Panc1 (cell line): ENCODE measurements at regions not wholly inside any gene's neighbourhood (a gene's known extent, or its start where the extent isn't known, plus 50 kb on each side); places are given as distances from the start of the nearest gene placed in this dataset.
A peak's percentile ranks its signal among the peaks of the same experiment; 100 is the strongest.

Experiments
- ATAC-seq: fragments of 200-7000 bp; cut with Tn5 transposase; 2 replicates; pipeline ENCODE4 v1.9.1; 2020; ENCODE audit warnings: mild to moderate bottlenecking, moderate library complexity
- BruUV-seq: library from RNA; stranded (reverse); fragments of 400-500 nt; replicated peaks from 2 replicates; lab custom pipeline; 2021; lab: Mats Ljungman, UMichigan
- CTCF ChIA-PET: fragments of 300-600 bp; sonication (Branson Sonifier 250); formaldehyde crosslinking; loops from one replicate; lab custom pipeline; 2022; ENCODE audit warnings: antibody characterized with exemption; lab: Charles Lee
- POLR2A ChIA-PET: fragments of 300-600 bp; sonication (Branson Sonifier 250); formaldehyde crosslinking; loops from one replicate; lab custom pipeline; 2022; ENCODE audit warnings: antibody characterized with exemption; lab: Charles Lee
- DNase-seq: peaks from one replicate; pipeline ENCODE4 v3.0.0-alpha.2; 2010; ENCODE audit warnings: low read depth, low spot score
- H3K27ac ChIP-seq: 2 replicates; pipeline ENCODE4 v1.5.1; 2011; ENCODE audit warnings: mild to moderate bottlenecking, low read length, inconsistent platforms
- H3K27me3 ChIP-seq: fragments of 200-500 bp; sonication (Bioruptor generic); 2 replicates; pipeline ENCODE4 v1.6.0; 2014; ENCODE audit warnings: low read length, inconsistent platforms; ENCODE audit not compliant: control insufficient read depth, insufficient read depth
- H3K36me3 ChIP-seq: fragments of 200-500 bp; sonication (Bioruptor generic); 2 replicates; pipeline ENCODE4 v1.5.1; 2014; ENCODE audit warnings: inconsistent platforms, mild to moderate bottlenecking, low read length, moderate library complexity; ENCODE audit not compliant: control insufficient read depth, insufficient read depth
- H3K4me1 ChIP-seq: 2 replicates; pipeline ENCODE4 v1.5.1; 2011; ENCODE audit warnings: inconsistent platforms, mild to moderate bottlenecking, low read length, moderate library complexity; ENCODE audit not compliant: control insufficient read depth, insufficient read depth
- H3K4me3 ChIP-seq, 2 experiments: 2 replicates each; pipeline ENCODE4 v1.5.1; 2011 to 2012; ENCODE audit warnings: low read depth in 2 of 2, low read length in 2 of 2, mild to moderate bottlenecking in 2 of 2, inconsistent platforms in 1 of 2, moderate library complexity in 1 of 2
- H3K9me3 ChIP-seq: fragments of 200-500 bp; sonication (Bioruptor generic); 2 replicates; pipeline ENCODE4 v1.5.1; 2014; ENCODE audit warnings: low read depth, mild to moderate bottlenecking, inconsistent platforms, low read length, moderate library complexity; ENCODE audit not compliant: control insufficient read depth, insufficient read depth
- POLR2AphosphoS5 ChIP-seq: IDR thresholded peaks from 2 replicates; pipeline ENCODE4 v1.6.1; 2012; ENCODE audit warnings: mild to moderate bottlenecking, low read depth, low read length, moderate library complexity
- SIN3A ChIP-seq: IDR thresholded peaks from 2 replicates; pipeline ENCODE4 v1.6.1; 2012; ENCODE audit warnings: low read depth, mild to moderate bottlenecking, low read length, moderate library complexity, borderline replicate concordance; ENCODE audit not compliant: insufficient read depth
- TCF7L2 ChIP-seq: IDR thresholded peaks from 2 replicates; pipeline ENCODE4 v1.6.1; 2011; ENCODE audit warnings: mild to moderate bottlenecking, low read depth, low read length, inconsistent platforms
- in situ Hi-C: cut with HindIII; loops from 2 replicates; pipeline ENCODE4 v1.10.0; 2016; ENCODE audit warnings: low sequenced_read_pairs, low pct_unique_long_range_greater_than_20kb
- intact Hi-C: fragments of 100-400 bp; cut with micrococcal nuclease; formaldehyde crosslinking; loops from one replicate; pipeline ENCODE4 v1.10.0; 2022; ENCODE audit not compliant: unreplicated experiment
- TF ChIP-seq, protein P1 (sequence below): fragments of 450-650 bp; IDR thresholded peaks from 2 replicates; pipeline ENCODE4 v1.5.1; 2017; ENCODE audit warnings: mild to moderate bottlenecking
- TF ChIP-seq, protein P2 (sequence below), 2 experiments: IDR thresholded peaks; 2 replicates each; pipeline ENCODE4 v1.6.1; 2011 to 2012; ENCODE audit warnings: low read depth in 2 of 2, control low read depth in 1 of 2, low read length in 1 of 2, mild to moderate bottlenecking in 1 of 2, moderate library complexity in 1 of 2; ENCODE audit not compliant: insufficient read depth in 1 of 2

DNA sequence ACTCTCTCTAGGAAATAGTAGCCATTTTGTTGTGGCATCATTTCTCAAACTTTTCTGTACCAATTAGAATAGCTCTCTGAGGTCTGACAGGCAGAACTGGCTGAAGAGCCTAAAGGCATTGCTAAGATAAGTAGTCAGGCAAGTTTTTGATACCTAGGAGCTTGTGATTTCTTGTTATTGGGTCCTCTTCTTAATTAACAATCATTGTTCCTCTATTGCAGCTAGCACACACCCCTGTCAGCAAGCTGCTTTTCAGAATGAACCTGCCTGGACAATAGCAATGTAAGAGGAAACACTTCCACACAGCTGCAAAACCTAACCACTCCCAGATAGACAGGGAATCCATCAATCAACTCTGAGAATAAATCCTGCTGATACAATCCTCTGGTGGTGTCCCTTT, 403.9 kb upstream of the TBL1XR1 start:
- intact Hi-C loops: no loop called here
- no peak overlapping the region for H3K4me3 ChIP-seq
- in situ Hi-C loops: no loop called here
- ChIA-PET CTCF (no interaction called here), POLR2A (no interaction called here)
- H3K27ac ChIP-seq: peak overlapping the region; percentile 24; the same call in 1 of the 2 replicates
- H3K36me3 ChIP-seq: no peaks in the 10 kb centered on the region
- DNase-seq: no peak
- H3K27me3 ChIP-seq: no peaks in the 10 kb centered on the region
- H3K4me1 ChIP-seq: peaks cover 28% of the 10 kb centered on the region
- ATAC-seq: no peak
- peaks cover 4% of the 10 kb centered on the region; the same call in 1 of the 2 replicates for H3K9me3 ChIP-seq
- no TSS peak for BruUV-seq
- TF ChIP-seq TCF7L2 (no peak), POLR2AphosphoS5 (no peak), SIN3A (no peak)
- TF ChIP-seq, protein P1, sequence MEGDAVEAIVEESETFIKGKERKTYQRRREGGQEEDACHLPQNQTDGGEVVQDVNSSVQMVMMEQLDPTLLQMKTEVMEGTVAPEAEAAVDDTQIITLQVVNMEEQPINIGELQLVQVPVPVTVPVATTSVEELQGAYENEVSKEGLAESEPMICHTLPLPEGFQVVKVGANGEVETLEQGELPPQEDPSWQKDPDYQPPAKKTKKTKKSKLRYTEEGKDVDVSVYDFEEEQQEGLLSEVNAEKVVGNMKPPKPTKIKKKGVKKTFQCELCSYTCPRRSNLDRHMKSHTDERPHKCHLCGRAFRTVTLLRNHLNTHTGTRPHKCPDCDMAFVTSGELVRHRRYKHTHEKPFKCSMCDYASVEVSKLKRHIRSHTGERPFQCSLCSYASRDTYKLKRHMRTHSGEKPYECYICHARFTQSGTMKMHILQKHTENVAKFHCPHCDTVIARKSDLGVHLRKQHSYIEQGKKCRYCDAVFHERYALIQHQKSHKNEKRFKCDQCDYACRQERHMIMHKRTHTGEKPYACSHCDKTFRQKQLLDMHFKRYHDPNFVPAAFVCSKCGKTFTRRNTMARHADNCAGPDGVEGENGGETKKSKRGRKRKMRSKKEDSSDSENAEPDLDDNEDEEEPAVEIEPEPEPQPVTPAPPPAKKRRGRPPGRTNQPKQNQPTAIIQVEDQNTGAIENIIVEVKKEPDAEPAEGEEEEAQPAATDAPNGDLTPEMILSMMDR: no peak
- TF ChIP-seq, protein P2, sequence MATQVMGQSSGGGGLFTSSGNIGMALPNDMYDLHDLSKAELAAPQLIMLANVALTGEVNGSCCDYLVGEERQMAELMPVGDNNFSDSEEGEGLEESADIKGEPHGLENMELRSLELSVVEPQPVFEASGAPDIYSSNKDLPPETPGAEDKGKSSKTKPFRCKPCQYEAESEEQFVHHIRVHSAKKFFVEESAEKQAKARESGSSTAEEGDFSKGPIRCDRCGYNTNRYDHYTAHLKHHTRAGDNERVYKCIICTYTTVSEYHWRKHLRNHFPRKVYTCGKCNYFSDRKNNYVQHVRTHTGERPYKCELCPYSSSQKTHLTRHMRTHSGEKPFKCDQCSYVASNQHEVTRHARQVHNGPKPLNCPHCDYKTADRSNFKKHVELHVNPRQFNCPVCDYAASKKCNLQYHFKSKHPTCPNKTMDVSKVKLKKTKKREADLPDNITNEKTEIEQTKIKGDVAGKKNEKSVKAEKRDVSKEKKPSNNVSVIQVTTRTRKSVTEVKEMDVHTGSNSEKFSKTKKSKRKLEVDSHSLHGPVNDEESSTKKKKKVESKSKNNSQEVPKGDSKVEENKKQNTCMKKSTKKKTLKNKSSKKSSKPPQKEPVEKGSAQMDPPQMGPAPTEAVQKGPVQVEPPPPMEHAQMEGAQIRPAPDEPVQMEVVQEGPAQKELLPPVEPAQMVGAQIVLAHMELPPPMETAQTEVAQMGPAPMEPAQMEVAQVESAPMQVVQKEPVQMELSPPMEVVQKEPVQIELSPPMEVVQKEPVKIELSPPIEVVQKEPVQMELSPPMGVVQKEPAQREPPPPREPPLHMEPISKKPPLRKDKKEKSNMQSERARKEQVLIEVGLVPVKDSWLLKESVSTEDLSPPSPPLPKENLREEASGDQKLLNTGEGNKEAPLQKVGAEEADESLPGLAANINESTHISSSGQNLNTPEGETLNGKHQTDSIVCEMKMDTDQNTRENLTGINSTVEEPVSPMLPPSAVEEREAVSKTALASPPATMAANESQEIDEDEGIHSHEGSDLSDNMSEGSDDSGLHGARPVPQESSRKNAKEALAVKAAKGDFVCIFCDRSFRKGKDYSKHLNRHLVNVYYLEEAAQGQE (IDR thresholded peaks at IDR 0.05; ENCODE audit: insufficient read depth in 1 of 2, low read depth in 2 of 2, low read length in 1 of 2): no peak

DNA sequence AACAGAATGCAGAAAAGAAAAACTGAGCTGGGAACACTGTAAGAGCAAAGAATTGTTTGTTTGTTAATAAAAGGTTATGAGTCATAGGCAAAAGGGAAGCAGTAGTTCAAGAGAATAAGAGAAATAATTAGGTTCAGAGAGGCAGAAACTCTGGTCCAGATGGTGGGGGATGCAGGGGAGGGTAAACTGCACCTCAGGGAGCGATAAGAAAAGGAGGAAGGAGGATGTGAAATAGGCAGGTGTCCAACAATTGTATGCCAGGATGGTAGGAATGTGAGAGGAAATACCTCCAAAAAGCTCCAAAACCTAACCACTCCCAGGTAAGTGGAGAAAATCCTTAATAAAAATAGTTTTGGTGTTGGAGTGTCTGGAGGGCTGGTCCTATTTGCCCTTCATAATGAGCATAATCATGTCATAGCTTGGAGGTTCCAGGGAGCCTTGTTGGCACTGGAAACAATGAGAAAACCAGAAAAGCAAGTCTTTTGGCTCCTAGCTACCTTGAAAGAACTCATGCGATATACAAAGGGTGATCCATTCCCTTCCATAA, 405.4 kb upstream of the TBL1XR1 start:
- H3K27ac ChIP-seq: peak overlapping the region; percentile 64
- in situ Hi-C loops (no loop called here), intact Hi-C loops (no loop called here)
- H3K9me3 ChIP-seq: peaks cover 4% of the 10 kb centered on the region; the same call in 1 of the 2 replicates
- H3K36me3 ChIP-seq: no peaks in the 10 kb centered on the region
- H3K27me3 ChIP-seq: no peaks in the 10 kb centered on the region
- H3K4me3 ChIP-seq: no peak overlapping the region
- no TSS peak for BruUV-seq
- DNase-seq (no peak), ATAC-seq (peak; percentile 78)
- TF ChIP-seq, protein P1: no peak
- no peak for TF ChIP-seq POLR2AphosphoS5
- TF ChIP-seq TCF7L2: no peak
- TF ChIP-seq, protein P2 (IDR thresholded peaks at IDR 0.05; ENCODE audit: insufficient read depth in 1 of 2, low read depth in 2 of 2, low read length in 1 of 2): no peak
- no peak for TF ChIP-seq SIN3A
- ChIA-PET CTCF (no interaction called here), POLR2A (interaction anchor here (0.6 kb wide), 1 partner anchor 220 kb away, joined by 3 read pairs; no protein-coding TSS in a partner anchor)
- H3K4me1 ChIP-seq: peaks cover 17% of the 10 kb centered on the region
